HG03139 (cell line): ENCODE measurements at regions not wholly inside any gene's neighbourhood (a gene's known extent, or its start where the extent isn't known, plus 50 kb on each side); places are given as distances from the start of the nearest gene placed in this dataset.
"Not testable (repeated sequence)": the region's sequence is repeated elsewhere in the genome, so short reads cannot be mapped to it uniquely, and the experiment has no call there.

Experiments
- ATAC-seq: cut with Tn5 transposase; IDR thresholded peaks from one replicate; pipeline ENCODE4 v1.9.1; 2021; ENCODE audit not compliant: unreplicated experiment

DNA sequence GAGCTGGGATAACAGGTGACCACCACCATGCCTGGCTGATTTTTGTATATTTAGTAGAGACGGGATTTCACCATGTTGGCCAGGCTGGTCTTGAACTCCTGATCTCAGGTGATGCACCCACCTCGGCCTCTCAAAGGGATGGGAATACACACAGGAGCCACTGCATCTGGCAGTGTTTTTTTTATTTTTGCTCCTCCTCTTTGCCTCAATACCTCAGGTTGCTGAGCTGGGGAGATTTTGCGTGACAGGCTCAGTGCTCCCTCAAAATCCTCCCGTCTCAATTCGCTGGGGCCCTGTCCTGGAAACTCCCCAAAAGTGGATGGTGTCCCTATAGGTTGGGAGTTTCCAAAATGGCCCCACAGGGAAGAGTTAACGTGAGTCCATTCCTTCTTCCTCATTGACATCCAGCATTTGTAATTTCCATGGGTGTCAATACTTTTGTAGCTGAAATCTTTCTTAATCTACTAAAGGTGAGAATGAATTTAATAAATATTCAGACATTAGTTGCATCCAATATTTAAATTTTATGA lies 71.8 kb downstream of the GGTLC2 start:
- no peak for ATAC-seq

GRCh38 chr22:22717664-22718063 lies 73.2 kb downstream of the GGTLC2 start:
- no peak for ATAC-seq

GRCh38 chr22:22720201-22720723 lies 75.8 kb downstream of the GGTLC2 start:
- ATAC-seq: peak; percentile 57

- peak; percentile 46 for ATAC-seq
Measured at GRCh38 chr22:22720724-22721261, 76.4 kb downstream of the GGTLC2 start.

DNA sequence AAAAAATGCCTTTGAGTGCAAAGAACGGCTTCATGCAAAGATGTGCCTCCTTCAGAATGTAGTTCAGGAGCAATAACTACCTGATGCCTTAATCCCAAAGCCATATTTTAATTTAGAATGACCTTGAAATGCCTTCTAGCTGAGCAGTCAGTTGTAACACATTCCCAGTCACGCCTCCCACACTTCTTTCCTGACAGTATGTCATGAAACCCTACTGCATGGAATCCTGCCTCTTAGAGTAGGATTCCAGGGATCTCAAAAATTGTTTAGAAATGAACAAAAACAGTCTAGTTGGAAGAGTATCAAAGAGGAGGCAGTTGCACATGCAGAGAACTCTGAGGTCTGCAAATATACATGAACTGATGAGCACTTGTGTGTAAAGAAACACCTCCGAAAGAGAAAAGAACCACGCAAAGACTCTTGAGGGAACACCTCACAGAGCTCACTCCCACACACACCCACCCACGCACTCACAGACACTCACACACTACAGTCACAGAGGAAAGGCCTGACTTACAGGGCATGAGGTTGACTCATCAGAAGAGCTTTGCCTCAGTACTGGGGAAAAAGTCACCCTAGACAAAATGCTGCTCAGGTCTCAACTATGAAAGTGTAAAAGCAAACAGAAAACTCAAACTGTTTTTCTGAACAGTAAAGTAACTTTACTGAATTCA lies 77.4 kb downstream of the GGTLC2 start:
- ATAC-seq: no peak

DNA sequence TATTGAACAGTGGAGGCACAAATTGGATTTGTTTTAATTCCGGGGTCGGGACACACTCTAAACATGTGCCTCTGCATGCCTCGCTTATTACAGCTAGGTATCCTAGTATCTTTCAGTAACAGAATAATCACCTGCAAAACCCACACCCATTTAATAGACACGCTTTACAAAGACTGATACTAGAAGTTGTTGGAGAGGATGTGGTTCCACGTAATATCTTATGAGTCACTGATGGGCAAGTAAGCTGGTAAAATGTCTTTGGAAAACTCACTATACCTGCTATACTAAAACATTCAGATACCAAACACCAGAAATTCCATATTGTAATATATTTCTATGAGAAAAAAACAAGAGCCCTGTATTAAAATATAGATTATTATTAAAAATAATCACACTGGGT lies 84.0 kb downstream of the GGTLC2 start:
- no peak for ATAC-seq

- ATAC-seq: no peak
Measured at GRCh38 chr22:22730655-22731373, 86.4 kb downstream of the GGTLC2 start.

- no peak for ATAC-seq
Measured at GRCh38 chr22:22731374-22731676, 86.9 kb downstream of the GGTLC2 start.

DNA sequence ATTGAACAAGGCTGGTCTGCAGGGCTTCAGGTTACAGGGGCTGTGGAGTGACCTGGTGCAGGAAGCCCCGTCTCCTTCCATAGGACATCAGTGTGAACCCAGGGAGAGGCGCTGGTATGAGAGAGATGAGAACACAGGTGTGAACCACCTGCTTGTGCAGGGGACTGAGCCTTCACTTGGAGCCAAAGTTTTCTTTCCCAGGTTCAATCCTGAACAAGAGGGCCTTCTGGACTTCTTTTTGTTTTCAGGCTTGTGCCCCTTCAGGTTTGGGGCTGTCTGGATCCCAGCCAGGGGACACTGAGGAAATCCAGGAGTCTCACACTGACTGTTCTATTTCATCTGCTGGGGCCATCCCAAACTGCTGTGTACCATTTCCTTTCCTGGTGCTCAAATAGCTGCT lies 88.6 kb downstream of the GGTLC2 start:
- not testable (repeated sequence) for ATAC-seq

DNA sequence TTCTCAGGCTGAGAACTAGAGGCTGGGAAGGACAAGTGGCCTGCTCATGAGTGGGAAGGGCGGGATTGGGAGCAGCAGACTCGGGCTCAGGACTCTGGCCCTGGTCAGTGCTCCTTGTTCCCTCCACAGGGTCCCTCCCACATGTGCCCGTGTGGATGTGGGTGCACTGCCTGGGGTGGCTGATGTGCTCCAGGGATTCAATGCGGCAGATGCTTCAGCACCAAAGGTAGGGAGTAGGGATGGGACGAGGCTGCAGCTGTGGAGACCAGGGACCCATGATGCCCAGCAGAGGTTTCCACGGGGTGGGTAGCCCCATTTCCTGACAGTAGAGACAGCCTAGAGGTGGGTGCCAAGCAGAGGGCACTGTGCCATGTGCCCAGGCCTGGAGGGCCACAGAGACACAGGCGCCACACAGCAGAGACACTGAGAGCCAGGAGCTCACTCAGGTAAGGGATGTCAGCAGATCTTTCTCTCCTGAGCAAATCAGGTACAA lies 89.5 kb downstream of the GGTLC2 start:
- ATAC-seq: no peak

DNA sequence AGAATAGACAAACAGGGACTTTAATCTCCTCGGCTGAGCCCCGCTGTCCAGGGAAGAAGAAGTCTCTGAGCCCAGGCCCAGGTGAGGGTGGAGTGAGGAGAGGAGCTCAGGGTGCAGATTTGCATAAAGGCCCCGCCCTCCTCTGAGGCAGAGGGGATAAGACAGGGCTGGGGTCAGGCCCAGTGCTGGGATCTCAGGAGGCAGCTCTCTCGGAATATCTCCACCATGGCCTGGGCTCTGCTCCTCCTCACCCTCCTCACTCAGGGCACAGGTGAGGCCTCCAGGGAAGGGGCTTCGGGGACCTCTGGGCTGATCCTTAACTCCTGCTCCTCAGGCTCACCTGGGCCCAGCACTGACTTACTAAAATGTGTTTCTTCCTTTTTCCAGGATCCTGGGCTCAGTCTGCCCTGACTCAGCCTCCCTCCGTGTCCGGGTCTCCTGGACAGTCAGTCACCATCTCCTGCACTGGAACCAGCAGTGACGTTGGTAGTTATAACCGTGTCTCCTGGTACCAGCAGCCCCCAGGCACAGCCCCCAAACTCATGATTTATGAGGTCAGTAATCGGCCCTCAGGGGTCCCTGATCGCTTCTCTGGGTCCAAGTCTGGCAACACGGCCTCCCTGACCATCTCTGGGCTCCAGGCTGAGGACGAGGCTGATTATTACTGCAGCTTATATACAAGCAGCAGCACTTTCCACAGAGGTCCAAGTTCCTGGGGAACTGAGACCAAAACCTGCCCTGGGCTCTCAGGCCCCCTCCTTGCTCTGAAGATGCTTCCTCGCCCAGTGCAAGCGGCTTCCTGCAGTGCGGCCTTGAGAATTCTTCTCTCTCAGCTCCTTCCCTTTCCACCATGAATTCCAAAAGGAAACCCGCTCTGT lies 90.2 kb downstream of the GGTLC2 start:
- not testable (repeated sequence) for ATAC-seq

- ATAC-seq: not testable (repeated sequence)
Measured at GRCh38 chr22:22735276-22735675, 90.9 kb downstream of the GGTLC2 start.

- ATAC-seq: no peak
Measured at GRCh38 chr22:22735695-22736611, 91.5 kb downstream of the GGTLC2 start.

DNA sequence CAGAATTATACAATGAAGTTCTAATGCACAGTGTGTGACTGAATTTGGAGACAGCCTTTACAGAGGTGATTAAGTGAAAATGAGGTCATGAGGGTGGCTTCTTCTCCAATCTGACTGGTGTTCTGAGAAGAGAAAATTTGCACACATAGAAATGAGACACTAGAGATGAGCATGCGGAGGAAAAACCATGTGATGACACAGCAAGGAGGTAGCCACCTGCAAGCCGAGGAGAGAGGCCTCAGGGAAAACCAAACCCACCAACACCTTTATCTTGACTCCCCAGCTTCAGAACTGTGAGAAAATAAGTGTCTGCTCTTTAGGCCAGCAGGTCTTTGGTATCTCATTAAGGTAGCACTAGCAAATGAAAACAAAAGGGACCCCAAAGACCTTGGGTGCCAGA lies 93.2 kb downstream of the GGTLC2 start:
- ATAC-seq: no peak

DNA sequence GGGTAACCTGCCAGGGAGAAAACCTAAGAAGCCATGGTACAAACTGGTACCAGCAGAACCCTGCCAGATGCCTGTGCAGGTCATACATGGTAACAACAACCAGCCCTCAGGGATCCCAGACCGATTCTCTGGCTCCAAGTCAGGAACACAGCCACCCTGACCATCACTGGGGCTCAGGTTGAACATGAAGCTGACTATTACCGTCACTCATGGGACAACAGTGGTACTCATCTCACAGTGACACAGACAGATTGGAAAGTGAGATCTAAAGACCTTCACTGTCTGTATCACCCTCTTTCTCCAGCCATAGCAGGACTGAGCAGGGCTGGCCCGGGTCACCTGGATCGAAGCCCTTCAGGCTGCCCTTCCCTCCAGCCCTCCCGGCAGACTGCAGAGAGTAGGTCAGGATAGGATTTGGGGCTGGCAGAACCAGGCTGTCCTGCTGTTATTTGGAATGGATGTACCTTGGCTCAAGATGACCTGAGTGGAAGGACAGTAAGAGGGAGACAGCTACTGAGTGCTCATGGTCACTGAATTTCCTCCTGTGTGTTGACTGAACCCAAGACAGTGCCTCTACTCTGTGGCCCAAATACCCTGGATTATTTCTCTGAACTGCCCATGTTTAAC lies 94.7 kb downstream of the GGTLC2 start:
- ATAC-seq: no peak

DNA sequence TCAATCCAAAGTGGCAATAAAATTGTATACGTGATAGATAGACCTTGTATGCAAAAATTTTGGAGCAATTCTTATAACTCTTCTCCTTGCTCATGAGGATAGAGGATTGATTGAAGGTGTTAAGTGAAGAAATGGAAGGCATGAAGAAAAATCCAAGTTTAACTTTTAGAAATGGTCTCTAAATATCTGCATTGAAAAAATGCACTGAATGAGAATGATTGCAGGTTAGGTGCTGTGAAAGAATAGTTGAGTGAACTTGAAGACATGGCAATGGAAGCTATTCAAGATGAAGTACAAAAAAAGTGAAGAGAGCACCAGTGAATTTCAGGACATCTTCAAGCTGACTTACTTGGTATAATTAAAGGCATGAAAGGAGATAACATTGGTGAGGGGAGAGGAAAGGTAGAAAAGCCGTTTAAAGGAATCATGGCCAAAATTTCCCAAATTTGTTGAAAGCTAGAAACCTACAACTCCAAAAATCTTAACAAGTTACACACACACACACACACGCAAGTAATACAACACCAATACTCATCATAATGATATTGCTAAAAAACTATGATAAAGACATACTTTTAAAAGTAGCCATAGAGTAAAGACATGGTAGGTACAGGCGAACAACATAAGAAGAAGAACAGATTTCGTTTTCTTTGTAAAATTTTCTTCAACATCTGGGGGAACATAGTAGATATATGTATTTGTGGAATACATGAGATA lies 96.3 kb downstream of the GGTLC2 start:
- ATAC-seq: no peak

- ATAC-seq: no peak
Measured at GRCh38 chr22:22741843-22742242, 97.4 kb downstream of the GGTLC2 start.

DNA sequence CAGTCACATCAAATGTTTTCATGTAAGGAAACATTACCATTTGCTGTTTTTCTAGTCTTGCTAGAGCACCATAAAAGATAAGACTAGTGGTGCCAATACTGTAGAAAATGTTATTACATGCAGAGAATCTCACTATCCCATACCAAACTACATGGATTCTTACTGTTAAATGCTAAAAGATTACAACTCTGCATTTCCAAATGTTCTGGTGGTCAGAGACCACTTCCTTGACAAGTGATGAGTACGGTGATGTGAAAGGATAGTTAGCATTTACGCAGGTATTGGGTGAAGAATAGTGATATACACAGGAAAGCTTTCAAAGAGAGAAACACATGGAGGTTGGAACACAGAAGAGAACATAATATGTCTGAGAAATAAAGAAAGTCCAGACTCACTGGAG lies 98.2 kb downstream of the GGTLC2 start:
- no peak for ATAC-seq
